AG04450 (cell line): ENCODE measurements at regions not wholly inside any gene's neighbourhood (a gene's known extent, or its start where the extent isn't known, plus 50 kb on each side); places are given as distances from the start of the nearest gene placed in this dataset.
A peak's percentile ranks its signal among the peaks of the same experiment; 100 is the strongest.

ENCODE experiments used
- CTCF ChIA-PET: fragments of 300-600, 350-600 bp; formaldehyde crosslinking; extraction: SDS; loops from one replicate; lab custom pipeline; 2022; ENCODE audit warnings: antibody characterized with exemption, inconsistent platforms; lab: Charles Lee
- POLR2A ChIA-PET: fragments of 350-600 bp; formaldehyde crosslinking; extraction: SDS; loops from one replicate; lab custom pipeline; 2021; ENCODE audit warnings: antibody characterized with exemption, inconsistent platforms; lab: Yijun Ruan, JAX
- DNase-seq: peaks from one replicate; pipeline ENCODE4 v3.0.0-alpha.2; 2011; ENCODE audit warnings: low read depth, low spot score
- H3K27ac ChIP-seq: one replicate; pipeline ENCODE4 v1.5.1; 2012; ENCODE audit warnings: low read depth, low read length, control low read depth
- H3K27me3 ChIP-seq: one replicate; pipeline ENCODE4 v1.6.0; 2012; ENCODE audit warnings: low read length; ENCODE audit not compliant: control insufficient read depth, insufficient read depth
- H3K4me3 ChIP-seq: 2 replicates; pipeline ENCODE4 v1.5.1; 2011; ENCODE audit warnings: mild to moderate bottlenecking, low read depth, low read length, control low read depth
- H3K9me3 ChIP-seq: 2 replicates; pipeline ENCODE4 v1.5.1; 2012; ENCODE audit warnings: low read length; ENCODE audit not compliant: control insufficient read depth, insufficient read depth
- TF ChIP-seq, protein P1 (sequence below): IDR thresholded peaks from 2 replicates; pipeline ENCODE4 v1.5.1; 2011; ENCODE audit warnings: low read depth, low read length, control low read depth, inconsistent platforms

GRCh38 chr12:115232455-115233156 is 548.6 kb upstream of the TBX3 start:
- Histone ChIP-seq H3K27me3 (no peaks in the 10 kb centered on the region), H3K9me3 (no peaks in the 10 kb centered on the region), H3K27ac (no peak overlapping the region), H3K4me3 (no peak overlapping the region)
- TF ChIP-seq, protein P1, sequence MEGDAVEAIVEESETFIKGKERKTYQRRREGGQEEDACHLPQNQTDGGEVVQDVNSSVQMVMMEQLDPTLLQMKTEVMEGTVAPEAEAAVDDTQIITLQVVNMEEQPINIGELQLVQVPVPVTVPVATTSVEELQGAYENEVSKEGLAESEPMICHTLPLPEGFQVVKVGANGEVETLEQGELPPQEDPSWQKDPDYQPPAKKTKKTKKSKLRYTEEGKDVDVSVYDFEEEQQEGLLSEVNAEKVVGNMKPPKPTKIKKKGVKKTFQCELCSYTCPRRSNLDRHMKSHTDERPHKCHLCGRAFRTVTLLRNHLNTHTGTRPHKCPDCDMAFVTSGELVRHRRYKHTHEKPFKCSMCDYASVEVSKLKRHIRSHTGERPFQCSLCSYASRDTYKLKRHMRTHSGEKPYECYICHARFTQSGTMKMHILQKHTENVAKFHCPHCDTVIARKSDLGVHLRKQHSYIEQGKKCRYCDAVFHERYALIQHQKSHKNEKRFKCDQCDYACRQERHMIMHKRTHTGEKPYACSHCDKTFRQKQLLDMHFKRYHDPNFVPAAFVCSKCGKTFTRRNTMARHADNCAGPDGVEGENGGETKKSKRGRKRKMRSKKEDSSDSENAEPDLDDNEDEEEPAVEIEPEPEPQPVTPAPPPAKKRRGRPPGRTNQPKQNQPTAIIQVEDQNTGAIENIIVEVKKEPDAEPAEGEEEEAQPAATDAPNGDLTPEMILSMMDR = no peak
- CTCF ChIA-PET = no interaction called here
- peak; percentile 51 for DNase-seq
- POLR2A ChIA-PET = no interaction called here

DNA sequence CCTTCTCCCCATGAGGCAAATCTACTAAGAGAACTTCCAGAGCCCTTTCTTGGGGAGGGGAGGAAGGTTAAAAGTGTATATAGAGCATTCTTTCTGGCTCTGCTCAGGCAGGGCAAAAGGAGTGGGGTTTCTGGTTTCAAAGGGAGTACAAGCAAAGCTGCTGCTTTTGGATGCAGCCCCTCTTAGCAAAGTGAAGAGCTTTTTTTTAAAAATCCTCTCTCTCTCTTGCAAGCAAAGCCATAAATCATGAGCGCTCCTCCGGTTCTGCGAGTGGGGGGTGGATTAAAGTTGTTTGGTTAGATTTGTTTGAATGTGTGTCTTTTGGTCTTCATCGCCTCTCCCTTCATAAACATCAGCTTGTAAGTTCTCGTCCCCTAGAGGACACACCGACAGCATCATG is 546.6 kb upstream of the TBX3 start:
- no peak for DNase-seq
- Histone ChIP-seq H3K9me3 (no peaks in the 10 kb centered on the region), H3K4me3 (no peak overlapping the region), H3K27ac (no peak overlapping the region), H3K27me3 (no peaks in the 10 kb centered on the region)
- POLR2A ChIA-PET = no interaction called here
- TF ChIP-seq, protein P1 = 0 out of 2 replicates have a peak, but pooled peaks have one; percentile 9
- CTCF ChIA-PET = no interaction called here

DNA sequence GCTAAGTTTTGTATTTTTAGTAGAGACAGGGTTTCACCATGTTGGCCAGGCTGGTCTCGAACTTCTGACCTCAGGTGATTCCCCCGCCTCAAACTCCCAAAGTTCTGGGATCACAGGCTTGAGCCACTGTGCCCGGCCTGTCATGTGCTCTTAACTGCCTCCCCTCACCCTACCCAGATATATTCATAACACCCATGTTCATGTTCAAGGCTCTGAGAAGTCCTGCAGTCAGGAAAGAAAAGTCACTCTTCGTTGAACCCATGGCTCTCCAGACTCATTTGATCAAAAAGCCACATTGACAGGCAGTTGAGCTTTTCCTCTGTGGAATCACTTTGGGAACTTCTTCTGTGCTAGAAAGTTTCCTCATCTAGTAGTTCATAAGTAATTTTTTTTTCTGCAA is 545.5 kb upstream of the TBX3 start:
- CTCF ChIA-PET = no interaction called here
- DNase-seq = no peak

GRCh38 chr12:115228434-115228833 is 544.5 kb upstream of the TBX3 start:
- ChIA-PET CTCF (no interaction called here), POLR2A (no interaction called here)
- TF ChIP-seq, protein P1 = no peak
- H3K27ac ChIP-seq = no peak overlapping the region
- no peaks in the 10 kb centered on the region for H3K9me3 ChIP-seq
- H3K27me3 ChIP-seq = no peaks in the 10 kb centered on the region
- no peak overlapping the region for H3K4me3 ChIP-seq
- DNase-seq = no peak

More for the DNA sequence above, 545.5 kb upstream of the TBX3 start:
- Histone ChIP-seq H3K27ac (no peak overlapping the region), H3K9me3 (no peaks in the 10 kb centered on the region), H3K27me3 (no peaks in the 10 kb centered on the region), H3K4me3 (no peak overlapping the region)
- POLR2A ChIA-PET = no interaction called here
- TF ChIP-seq, protein P1 = no peak

GRCh38 chr12:115227137-115227615 is 543.2 kb upstream of the TBX3 start:
- POLR2A ChIA-PET = interaction anchor here (0.6 to 0.9 kb wide), 4 partner anchors 22 to 255 kb away, joined by 3 to 6 read pairs (median 4); no protein-coding TSS in a partner anchor
- CTCF ChIA-PET = no interaction called here
- Histone ChIP-seq H3K27ac (no peak overlapping the region), H3K27me3 (no peaks in the 10 kb centered on the region), H3K9me3 (no peaks in the 10 kb centered on the region), H3K4me3 (no peak overlapping the region)
- DNase-seq = peak; percentile 49
- TF ChIP-seq, protein P1 = no peak
